ENCODE measurements at regions not wholly inside any gene's neighbourhood (a gene's known extent, or its start where the extent isn't known, plus 50 kb on each side); places are given as distances from the start of the nearest gene placed in this dataset.
"Not testable (repeated sequence)": the region's sequence is repeated elsewhere in the genome, so short reads cannot be mapped to it uniquely, and the experiment has no call there.

DNA sequence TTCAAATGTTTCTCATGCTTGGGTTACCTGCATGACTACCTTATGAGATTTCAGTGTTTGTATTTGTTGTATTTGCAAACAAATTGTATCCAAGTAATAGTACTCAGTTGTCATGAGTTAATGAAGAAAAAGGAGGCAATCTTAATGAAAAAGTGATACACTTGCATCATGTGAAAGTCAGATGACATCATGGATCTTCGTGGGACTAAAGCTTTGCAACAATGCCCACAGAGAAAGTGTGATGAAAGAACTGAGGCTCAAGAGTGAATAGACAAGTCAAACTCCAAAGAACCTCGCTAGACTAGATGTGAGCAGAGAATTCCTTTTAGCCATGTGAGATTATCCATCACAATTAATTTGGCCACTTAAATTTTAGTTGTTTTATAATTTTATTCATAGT is 75.4 kb upstream of the ADRB2 start:
- Histone ChIP-seq H3K27ac (no peak overlapping the region), H3K4me1 (peaks cover 0 to 42% (median 3%) of the 10 kb centered on the region in 12 donors), H3K36me3 (no peaks in the 10 kb centered on the region), H3K9me3 (peaks cover 0 to 25% (median 7%) of the 10 kb centered on the region in 12 donors), H3K27me3 (no peaks in the 10 kb centered on the region), H3K4me3 (no peak overlapping the region)
- DNase-seq, result no peak
- no peak for ATAC-seq
- no peak for TF ChIP-seq POLR2A (IDR thresholded peaks at IDR 0.05)
- TF ChIP-seq, protein P1, sequence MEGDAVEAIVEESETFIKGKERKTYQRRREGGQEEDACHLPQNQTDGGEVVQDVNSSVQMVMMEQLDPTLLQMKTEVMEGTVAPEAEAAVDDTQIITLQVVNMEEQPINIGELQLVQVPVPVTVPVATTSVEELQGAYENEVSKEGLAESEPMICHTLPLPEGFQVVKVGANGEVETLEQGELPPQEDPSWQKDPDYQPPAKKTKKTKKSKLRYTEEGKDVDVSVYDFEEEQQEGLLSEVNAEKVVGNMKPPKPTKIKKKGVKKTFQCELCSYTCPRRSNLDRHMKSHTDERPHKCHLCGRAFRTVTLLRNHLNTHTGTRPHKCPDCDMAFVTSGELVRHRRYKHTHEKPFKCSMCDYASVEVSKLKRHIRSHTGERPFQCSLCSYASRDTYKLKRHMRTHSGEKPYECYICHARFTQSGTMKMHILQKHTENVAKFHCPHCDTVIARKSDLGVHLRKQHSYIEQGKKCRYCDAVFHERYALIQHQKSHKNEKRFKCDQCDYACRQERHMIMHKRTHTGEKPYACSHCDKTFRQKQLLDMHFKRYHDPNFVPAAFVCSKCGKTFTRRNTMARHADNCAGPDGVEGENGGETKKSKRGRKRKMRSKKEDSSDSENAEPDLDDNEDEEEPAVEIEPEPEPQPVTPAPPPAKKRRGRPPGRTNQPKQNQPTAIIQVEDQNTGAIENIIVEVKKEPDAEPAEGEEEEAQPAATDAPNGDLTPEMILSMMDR (IDR thresholded peaks at IDR 0.05), result no peak
- intact Hi-C loops (cut with DNase I), result no loop called here
- 72 to 83% (median 76%) methylated on average over 2 of the region's 2 CpGs for WGBS, 4 donors

DNA sequence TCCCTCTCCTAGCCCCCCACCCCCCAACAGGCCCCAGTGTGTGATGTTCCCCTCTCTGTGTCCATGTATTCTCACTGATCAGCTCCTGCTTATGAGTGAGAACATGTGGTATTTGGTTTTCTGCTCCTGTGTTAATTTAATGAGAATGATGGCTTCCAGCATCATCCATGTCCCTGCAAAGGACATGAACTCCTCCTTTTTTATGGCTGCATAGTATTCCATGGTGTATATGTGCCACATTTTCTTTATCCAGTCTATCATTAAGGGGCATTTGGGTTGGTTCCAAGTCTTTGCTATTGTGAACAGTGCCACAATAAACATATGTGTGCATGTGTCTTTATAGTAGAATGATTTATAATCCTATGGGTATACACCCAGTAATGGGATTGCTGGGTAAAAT is 74.0 kb upstream of the ADRB2 start:
- H3K27ac ChIP-seq; intact Hi-C loops (cut with DNase I); ATAC-seq; DNase-seq; H3K4me3 ChIP-seq; H3K36me3 ChIP-seq; H3K27me3 ChIP-seq: not testable (repeated sequence)
- H3K9me3 ChIP-seq, result peaks cover 0 to 36% (median 7%) of the 10 kb centered on the region in 12 donors
- peaks cover 0 to 28% (median under 1%) of the 10 kb centered on the region in 12 donors for H3K4me1 ChIP-seq

DNA sequence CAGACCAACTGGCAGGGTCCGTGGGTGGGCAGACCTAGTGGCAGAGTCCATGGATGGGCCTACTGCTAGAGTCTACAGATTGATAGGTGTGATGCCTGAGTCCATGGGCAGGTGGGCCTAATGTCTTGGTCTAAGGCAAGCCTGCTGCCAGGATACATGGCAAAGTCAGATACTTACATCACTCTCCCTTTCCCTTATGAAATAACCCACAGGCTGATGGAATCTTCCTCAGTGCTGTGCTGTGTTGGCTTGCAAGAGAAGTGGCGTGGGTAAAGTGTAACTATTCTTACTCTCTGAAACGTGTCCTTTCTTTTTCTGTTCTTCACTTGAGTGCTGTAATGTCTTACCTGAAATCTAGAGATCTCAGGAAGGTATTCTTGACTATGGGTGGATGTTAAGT is 67.3 kb upstream of the ADRB2 start:
- DNase-seq, result no peak
- Histone ChIP-seq H3K36me3 (no peaks in the 10 kb centered on the region), H3K27me3 (no peaks in the 10 kb centered on the region), H3K4me1 (no peaks in the 10 kb centered on the region), H3K4me3 (no peak overlapping the region), H3K27ac (no peak overlapping the region), H3K9me3 (peaks cover 0 to 27% (median 7%) of the 10 kb centered on the region in 12 donors)
- no peak for ATAC-seq
- intact Hi-C loops (cut with DNase I), result no loop called here
- no peak for TF ChIP-seq POLR2A (IDR thresholded peaks at IDR 0.05)
- TF ChIP-seq, protein P1 (IDR thresholded peaks at IDR 0.05), result no peak
- 71 to 86% (median 79%) methylated on average over 3 of the region's 3 CpGs for WGBS, 4 donors

DNA sequence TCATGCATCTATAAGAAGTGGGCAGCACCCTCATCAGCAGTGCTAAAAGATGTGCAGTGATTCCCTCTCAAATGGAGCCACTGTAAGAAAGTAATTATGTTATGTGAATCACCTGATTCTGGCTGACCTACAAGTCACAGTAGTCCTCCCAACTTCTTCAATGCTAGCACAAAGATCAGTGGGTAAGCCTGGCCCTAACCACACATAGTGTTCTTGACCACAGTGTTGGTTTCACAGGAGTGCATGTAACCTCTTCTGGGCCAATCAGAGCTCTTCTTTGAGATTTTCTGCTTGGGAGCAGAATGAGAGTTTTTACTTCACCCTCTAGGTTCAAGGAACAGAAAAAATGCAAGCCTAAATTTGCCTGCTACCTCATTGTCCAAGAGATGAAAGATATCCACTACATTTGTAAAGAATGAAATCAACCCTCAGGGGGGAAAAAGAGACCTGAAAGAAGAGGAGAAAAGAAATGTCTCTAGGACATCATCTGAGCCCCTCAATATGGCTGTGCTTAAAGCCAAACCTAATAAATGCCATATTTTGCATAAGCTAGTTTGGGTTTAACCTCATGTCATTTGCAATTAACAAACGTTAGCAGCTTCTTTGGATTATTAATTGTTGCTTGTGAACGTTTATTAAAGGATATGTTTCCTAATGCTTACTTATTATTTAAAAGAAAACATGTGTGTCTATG is 65.3 kb upstream of the ADRB2 start:
- peaks cover 0 to 10% (median under 1%) of the 10 kb centered on the region in 12 donors for H3K9me3 ChIP-seq
- ATAC-seq (no peak), DNase-seq (no peak)
- intact Hi-C loops (cut with DNase I), result no loop called here
- H3K27ac ChIP-seq, result no peak overlapping the region
- no peaks in the 10 kb centered on the region for H3K27me3 ChIP-seq
- no peaks in the 10 kb centered on the region for H3K4me1 ChIP-seq
- WGBS, 4 donors, result 53 to 77% (median 59%) methylated on average over 2 of the region's 2 CpGs
- no peak for TF ChIP-seq POLR2A (IDR thresholded peaks at IDR 0.05)
- TF ChIP-seq, protein P1 (IDR thresholded peaks at IDR 0.05), result no peak
- H3K36me3 ChIP-seq, result no peaks in the 10 kb centered on the region
- no peak overlapping the region for H3K4me3 ChIP-seq

DNA sequence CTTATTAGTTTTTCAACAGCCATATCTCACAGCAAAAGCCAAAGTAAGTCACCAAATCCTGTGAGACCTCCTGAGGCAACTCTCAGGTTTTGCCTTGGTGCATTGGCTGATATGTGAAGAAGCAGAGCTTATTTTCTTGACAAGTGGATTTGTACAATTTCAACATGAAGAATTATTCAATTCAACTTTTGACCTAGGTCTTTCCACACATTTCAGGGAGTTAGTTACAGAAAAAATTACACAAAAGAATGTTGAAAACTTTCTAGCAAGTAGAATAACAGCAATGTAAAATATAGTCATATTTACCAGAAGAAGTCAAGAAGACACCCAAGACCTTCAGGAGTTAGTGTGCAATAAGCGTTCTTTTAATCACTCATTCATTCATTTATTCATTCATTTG is 62.4 kb upstream of the ADRB2 start:
- Histone ChIP-seq H3K27ac (no peak overlapping the region), H3K27me3 (no peaks in the 10 kb centered on the region), H3K4me3 (no peak overlapping the region), H3K9me3 (no peaks in the 10 kb centered on the region), H3K36me3 (no peaks in the 10 kb centered on the region), H3K4me1 (peaks cover 0 to 22% (median 0%) of the 10 kb centered on the region in 12 donors)
- WGBS, 4 donors, result 79 to 92% (median 86%) methylated on average over 1 of the region's 1 CpG
- no peak for TF ChIP-seq POLR2A (IDR thresholded peaks at IDR 0.05)
- TF ChIP-seq, protein P1 (IDR thresholded peaks at IDR 0.05), result no peak
- ATAC-seq (no peak), DNase-seq (no peak)
- intact Hi-C loops (cut with DNase I), result no loop called here
